NCI-H1436 (cell line): ENCODE measurements at regions not wholly inside any gene's neighbourhood (a gene's known extent, or its start where the extent isn't known, plus 50 kb on each side); places are given as distances from the start of the nearest gene placed in this dataset.
A peak's percentile ranks its signal among the peaks of the same experiment; 100 is the strongest.
"Not testable (repeated sequence)": the region's sequence is repeated elsewhere in the genome, so short reads cannot be mapped to it uniquely, and the experiment has no call there.

ENCODE experiments used
- DNase-seq: peaks from one replicate; lab custom pipeline; 2025; lab: John Stamatoyannopoulos, UW

- DNase-seq, result no peak
Measured at GRCh38 chr6:22748681-22749080, 179.3 kb downstream of the HDGFL1 start.

GRCh38 chr6:22749696-22750095 is 180.3 kb downstream of the HDGFL1 start:
- DNase-seq, result no peak

GRCh38 chr6:22751223-22751622 is 181.9 kb downstream of the HDGFL1 start:
- peak; percentile 5 for DNase-seq

GRCh38 chr6:22752522-22752921 is 183.2 kb downstream of the HDGFL1 start:
- no peak for DNase-seq

GRCh38 chr6:22754061-22754460 is 184.7 kb downstream of the HDGFL1 start:
- DNase-seq, result no peak

GRCh38 chr6:22755605-22756004 is 186.2 kb downstream of the HDGFL1 start:
- DNase-seq, result no peak

- DNase-seq, result no peak
Measured at GRCh38 chr6:22756365-22756764, 187.0 kb downstream of the HDGFL1 start.

GRCh38 chr6:22764496-22764895 is 195.1 kb downstream of the HDGFL1 start:
- no peak for DNase-seq

GRCh38 chr6:22765015-22765414 is 195.6 kb downstream of the HDGFL1 start:
- no peak for DNase-seq

- DNase-seq, result no peak
Measured at GRCh38 chr6:22766979-22767378, 197.6 kb downstream of the HDGFL1 start.

- DNase-seq, result no peak
Measured at GRCh38 chr6:22770054-22770453, 200.7 kb downstream of the HDGFL1 start.

GRCh38 chr6:22774129-22774528 is 204.8 kb downstream of the HDGFL1 start:
- DNase-seq, result no peak

- not testable (repeated sequence) for DNase-seq
Measured at GRCh38 chr6:22778438-22778837, 209.1 kb downstream of the HDGFL1 start.

GRCh38 chr6:22779062-22779461 is 209.7 kb downstream of the HDGFL1 start:
- DNase-seq, result no peak

- DNase-seq, result no peak
Measured at GRCh38 chr6:22783931-22784330, 214.6 kb downstream of the HDGFL1 start.

GRCh38 chr6:22784601-22785410 is 215.4 kb downstream of the HDGFL1 start:
- no peak for DNase-seq

GRCh38 chr6:22788038-22788437 is 218.7 kb downstream of the HDGFL1 start:
- no peak for DNase-seq

- DNase-seq, result no peak
Measured at GRCh38 chr6:22789315-22789714, 219.9 kb downstream of the HDGFL1 start.

- no peak for DNase-seq
Measured at GRCh38 chr6:22794844-22795243, 225.5 kb downstream of the HDGFL1 start.

GRCh38 chr6:22800451-22800850 is 231.1 kb downstream of the HDGFL1 start:
- DNase-seq, result no peak

GRCh38 chr6:22801831-22802230 is 232.5 kb downstream of the HDGFL1 start:
- no peak for DNase-seq

GRCh38 chr6:22804620-22805261 is 235.4 kb downstream of the HDGFL1 start:
- DNase-seq, result no peak

GRCh38 chr6:22807261-22807660 is 237.9 kb downstream of the HDGFL1 start:
- no peak for DNase-seq

GRCh38 chr6:22807818-22808217 is 238.5 kb downstream of the HDGFL1 start:
- no peak for DNase-seq
